IMR-90 (cell line): ENCODE measurements at regions not wholly inside any gene's neighbourhood (a gene's known extent, or its start where the extent isn't known, plus 50 kb on each side); places are given as distances from the start of the nearest gene placed in this dataset.

Experiments
- ATAC-seq: fragments of 200-7000 bp; cut with Tn5 transposase; 2 replicates; pipeline ENCODE4 v1.9.1; 2020; ENCODE audit warnings: low read depth, mild to moderate bottlenecking, moderate library complexity
- BruUV-seq: library from RNA; stranded (reverse); fragments of 400-500 nt; replicated peaks from 2 replicates; lab custom pipeline; 2021; lab: Mats Ljungman, UMichigan
- CTCF ChIA-PET: fragments of 300-600 bp; formaldehyde crosslinking; extraction: SDS; loops from one replicate; lab custom pipeline; 2021; ENCODE audit warnings: antibody characterized with exemption; lab: Yijun Ruan, JAX
- POLR2A ChIA-PET: fragments of 300-600 bp; sonication (Branson Sonifier 250); formaldehyde crosslinking; loops from one replicate; lab custom pipeline; 2022; ENCODE audit warnings: antibody characterized with exemption; ENCODE audit not compliant: unreplicated experiment; lab: Charles Lee
- DNase-seq: peaks from one replicate; pipeline ENCODE4 v3.0.0; 2013
- H2AFZ ChIP-seq: replicated peaks from 2 replicates; pipeline ENCODE3; 2013; ENCODE audit warnings: low read length, mild to moderate bottlenecking; ENCODE audit not compliant: poor library complexity
- H2AK5ac ChIP-seq: 2 replicates; pipeline ENCODE4 v1.6.1; 2013; ENCODE audit warnings: low read depth, low read length, inconsistent platforms
- H2AK9ac ChIP-seq: replicated peaks from 2 replicates; pipeline ENCODE3; 2013; ENCODE audit warnings: mild to moderate bottlenecking, low read depth, low read length, moderate library complexity; ENCODE audit not compliant: poor library complexity
- H2BK120ac ChIP-seq: 2 replicates; pipeline ENCODE4 v1.6.1; 2013; ENCODE audit warnings: low read depth, low read length, inconsistent platforms
- H2BK15ac ChIP-seq: 3 replicates; pipeline ENCODE4 v1.6.1; 2013; ENCODE audit warnings: low read depth, low read length, inconsistent platforms
- H2BK20ac ChIP-seq: 2 replicates; pipeline ENCODE4 v1.6.1; 2013; ENCODE audit warnings: low read depth, mild to moderate bottlenecking, inconsistent platforms, low read length, moderate library complexity
- H2BK5ac ChIP-seq: 2 replicates; pipeline ENCODE4 v1.6.1; 2013; ENCODE audit warnings: mild to moderate bottlenecking, low read depth, low read length, inconsistent platforms; ENCODE audit not compliant: poor library complexity, severe bottlenecking
- H3K14ac ChIP-seq: replicated peaks from 2 replicates; pipeline ENCODE4 v1.6.1; 2013; ENCODE audit warnings: low read depth, low read length, inconsistent platforms
- H3K18ac ChIP-seq: 2 replicates; pipeline ENCODE4 v1.6.1; 2013; ENCODE audit warnings: low read depth, low read length, control low read depth
- H3K23ac ChIP-seq: 2 replicates; pipeline ENCODE4 v1.6.1; 2013; ENCODE audit warnings: low read depth, low read length, inconsistent platforms
- H3K27ac ChIP-seq: 2 replicates; pipeline ENCODE4 v1.5.1; 2013; ENCODE audit warnings: mild to moderate bottlenecking, control low read depth, low read length; ENCODE audit not compliant: insufficient read depth
- H3K27me3 ChIP-seq: 2 replicates; pipeline ENCODE4 v1.6.1; 2013; ENCODE audit warnings: low read length; ENCODE audit not compliant: control insufficient read depth, insufficient read depth
- H3K36me3 ChIP-seq: 2 replicates; pipeline ENCODE4 v1.6.1; 2013; ENCODE audit warnings: low read length, mixed read lengths; ENCODE audit not compliant: control insufficient read depth, insufficient read depth
- H3K4ac ChIP-seq: 2 replicates; pipeline ENCODE4 v1.6.1; 2013; ENCODE audit warnings: low read depth, low read length, inconsistent platforms
- H3K4me1 ChIP-seq: 2 replicates; pipeline ENCODE4 v1.6.1; 2013; ENCODE audit warnings: low read length, mixed read lengths; ENCODE audit not compliant: control insufficient read depth, insufficient read depth
- H3K4me2 ChIP-seq: 2 replicates; pipeline ENCODE4 v1.6.1; 2013; ENCODE audit warnings: low read depth, mild to moderate bottlenecking, control low read depth, low read length, moderate library complexity
- H3K4me3 ChIP-seq: 2 replicates; pipeline ENCODE4 v1.5.1; 2013; ENCODE audit warnings: low read depth, mild to moderate bottlenecking, control low read depth, low read length, moderate library complexity; ENCODE audit not compliant: insufficient read depth
- H3K56ac ChIP-seq: 2 replicates; pipeline ENCODE4 v1.6.1; 2013; ENCODE audit warnings: low read length, inconsistent platforms; ENCODE audit not compliant: insufficient read depth; ENCODE audit errors: extremely low read depth
- H3K79me1 ChIP-seq, 2 experiments: 2 replicates each; pipeline ENCODE4 v1.6.1; 2013; ENCODE audit warnings: low read length in 2 of 2, inconsistent platforms in 1 of 2, low read depth in 1 of 2
- H3K9ac ChIP-seq: 2 replicates; pipeline ENCODE4 v1.6.1; 2013; ENCODE audit warnings: low read depth, low read length, control low read depth
- H3K9me1 ChIP-seq: 2 replicates; pipeline ENCODE4 v1.6.1; 2013; ENCODE audit warnings: low read length, inconsistent platforms; ENCODE audit not compliant: insufficient read depth
- H3K9me3 ChIP-seq: 2 replicates; pipeline ENCODE4 v1.6.1; 2013; ENCODE audit warnings: low read length; ENCODE audit not compliant: control insufficient read depth, insufficient read depth
- H4K20me1 ChIP-seq: 2 replicates; pipeline ENCODE4 v1.6.1; 2013; ENCODE audit warnings: low read length, inconsistent platforms; ENCODE audit not compliant: insufficient read depth
- H4K5ac ChIP-seq: 2 replicates; pipeline ENCODE4 v1.6.1; 2013; ENCODE audit warnings: mild to moderate bottlenecking, low read depth, low read length, control low read depth
- H4K8ac ChIP-seq, 2 experiments: 2 replicates each; pipeline ENCODE4 v1.6.1; 2013; ENCODE audit warnings: low read depth in 2 of 2, low read length in 2 of 2, control low read depth in 1 of 2, inconsistent platforms in 1 of 2
- H4K91ac ChIP-seq: 2 replicates; pipeline ENCODE4 v1.6.1; 2013; ENCODE audit warnings: low read depth, low read length, inconsistent platforms; ENCODE audit not compliant: insufficient read depth
- CEBPB ChIP-seq: IDR thresholded peaks from 2 replicates; pipeline ENCODE4 v1.6.1; 2012; ENCODE audit warnings: low read depth, low read length, improper control_type of control experiment
- MAFK ChIP-seq: IDR thresholded peaks from 2 replicates; pipeline ENCODE4 v1.6.1; 2012; ENCODE audit warnings: low read depth, low read length, improper control_type of control experiment
- dilution Hi-C: fragments of 300-500 bp; cut with HindIII; formaldehyde crosslinking; loops from one replicate; pipeline ENCODE4 v1.14.3; 2018; ENCODE audit warnings: low sequenced_read_pairs; ENCODE audit not compliant: unreplicated experiment
- in situ Hi-C: fragments of 300-500 bp; cut with MboI; formaldehyde crosslinking; loops from 3 replicates; pipeline ENCODE4 v1.14.3; 2019; ENCODE audit warnings: low sequenced_read_pairs, inconsistent platforms, mixed read lengths
- intact Hi-C: fragments of 100-400 bp; cut with micrococcal nuclease; formaldehyde crosslinking; loops from 2 replicates; pipeline ENCODE4 v1.10.0; 2022

- Histone ChIP-seq H4K8ac (no peak overlapping the region), H2BK20ac (no peak overlapping the region), H4K5ac (no peak overlapping the region), H3K56ac (no peak overlapping the region), H3K18ac (no peak overlapping the region), H3K14ac (no peak overlapping the region), H3K27me3 (no peaks in the 10 kb centered on the region), H4K20me1 (no peaks in the 10 kb centered on the region), H3K9ac (no peak overlapping the region), H3K27ac (no peak overlapping the region), H3K4me1 (no peaks in the 10 kb centered on the region), H3K9me1 (no peaks in the 10 kb centered on the region), H2BK15ac (no peak overlapping the region), H2AK5ac (no peak overlapping the region), H3K4me2 (no peak overlapping the region), H2AK9ac (no peak overlapping the region), H2BK120ac (no peak overlapping the region), H3K79me1 (no peaks in the 10 kb centered on the region), H3K23ac (no peak overlapping the region), H3K4me3 (no peak overlapping the region), H3K36me3 (no peaks in the 10 kb centered on the region), H2BK5ac (no peak overlapping the region), H3K4ac (no peak overlapping the region), H3K9me3 (peaks cover 3% of the 10 kb centered on the region; the same call in 1 of the 2 replicates), H4K91ac (no peak overlapping the region), H2AFZ (no peak overlapping the region)
- TF ChIP-seq MAFK (0 out of 2 replicates have a peak, but pooled peaks have one; percentile 12), CEBPB (no peak)
- ChIA-PET CTCF (no interaction called here), POLR2A (no interaction called here)
- ATAC-seq = no peak
- no TSS peak for BruUV-seq
- in situ Hi-C loops = no loop called here
- no peak for DNase-seq
- dilution Hi-C loops = no loop called here
- intact Hi-C loops = no loop called here
These were observed 565.8 kb downstream of the IGSF11 start for GRCh38 chr3:118468801-118469200.
